ENCODE measurements at regions not wholly inside any gene's neighbourhood (a gene's known extent, or its start where the extent isn't known, plus 50 kb on each side); places are given as distances from the start of the nearest gene placed in this dataset.

- intact Hi-C loops (cut with DNase I; ENCODE audit: low total_unique reads): loop anchor here (5.0 kb wide), 1 partner anchor 1066 kb away; no protein-coding TSS in a partner anchor
- 75 to 79% methylated on average over 6 of the region's 6 CpGs for WGBS, 2 donors
- TF ChIP-seq POLR2A (IDR thresholded peaks at IDR 0.05): no peak
- TF ChIP-seq, protein P1, sequence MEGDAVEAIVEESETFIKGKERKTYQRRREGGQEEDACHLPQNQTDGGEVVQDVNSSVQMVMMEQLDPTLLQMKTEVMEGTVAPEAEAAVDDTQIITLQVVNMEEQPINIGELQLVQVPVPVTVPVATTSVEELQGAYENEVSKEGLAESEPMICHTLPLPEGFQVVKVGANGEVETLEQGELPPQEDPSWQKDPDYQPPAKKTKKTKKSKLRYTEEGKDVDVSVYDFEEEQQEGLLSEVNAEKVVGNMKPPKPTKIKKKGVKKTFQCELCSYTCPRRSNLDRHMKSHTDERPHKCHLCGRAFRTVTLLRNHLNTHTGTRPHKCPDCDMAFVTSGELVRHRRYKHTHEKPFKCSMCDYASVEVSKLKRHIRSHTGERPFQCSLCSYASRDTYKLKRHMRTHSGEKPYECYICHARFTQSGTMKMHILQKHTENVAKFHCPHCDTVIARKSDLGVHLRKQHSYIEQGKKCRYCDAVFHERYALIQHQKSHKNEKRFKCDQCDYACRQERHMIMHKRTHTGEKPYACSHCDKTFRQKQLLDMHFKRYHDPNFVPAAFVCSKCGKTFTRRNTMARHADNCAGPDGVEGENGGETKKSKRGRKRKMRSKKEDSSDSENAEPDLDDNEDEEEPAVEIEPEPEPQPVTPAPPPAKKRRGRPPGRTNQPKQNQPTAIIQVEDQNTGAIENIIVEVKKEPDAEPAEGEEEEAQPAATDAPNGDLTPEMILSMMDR (IDR thresholded peaks at IDR 0.05): no peak
- DNase-seq (ENCODE audit: low spot score in 2 of 2): no peak
- H3K4me3 ChIP-seq (ENCODE audit: low read depth, poor library complexity, severe bottlenecking): no peak overlapping the region
Observed at GRCh38 chr21:35211782-35212181, 162.7 kb upstream of the RUNX1 start.

DNA sequence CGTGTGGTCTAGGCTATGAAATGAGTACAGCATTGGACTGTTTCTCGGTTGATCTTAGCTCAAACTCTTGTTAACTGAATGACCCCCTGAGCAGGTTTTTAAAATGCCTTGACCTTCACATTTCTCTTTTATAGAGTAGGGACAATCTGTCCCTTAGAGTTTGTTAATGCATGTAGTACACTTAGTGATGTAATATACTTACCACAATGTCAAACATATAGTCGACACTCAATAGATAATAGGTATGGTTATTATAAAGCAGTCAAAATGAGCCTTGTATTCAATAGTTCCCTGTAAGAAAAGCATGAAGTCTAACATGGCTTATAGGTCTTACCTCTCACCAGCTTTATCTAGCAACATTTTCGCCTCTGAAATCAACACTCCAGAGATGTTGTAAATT lies 161.0 kb upstream of the RUNX1 start:
- intact Hi-C loops (cut with DNase I; ENCODE audit: low total_unique reads): loop anchor here (5.0 kb wide), 1 partner anchor 1067 kb away; no protein-coding TSS in a partner anchor
- H3K4me3 ChIP-seq (ENCODE audit: low read depth, poor library complexity, severe bottlenecking): no peak overlapping the region
- TF ChIP-seq, protein P1 (IDR thresholded peaks at IDR 0.05): no peak
- TF ChIP-seq POLR2A (IDR thresholded peaks at IDR 0.05): no peak
- WGBS, 2 donors: 94 to 96% methylated on average over 4 of the region's 4 CpGs
- DNase-seq (ENCODE audit: low spot score in 2 of 2): no peak

DNA sequence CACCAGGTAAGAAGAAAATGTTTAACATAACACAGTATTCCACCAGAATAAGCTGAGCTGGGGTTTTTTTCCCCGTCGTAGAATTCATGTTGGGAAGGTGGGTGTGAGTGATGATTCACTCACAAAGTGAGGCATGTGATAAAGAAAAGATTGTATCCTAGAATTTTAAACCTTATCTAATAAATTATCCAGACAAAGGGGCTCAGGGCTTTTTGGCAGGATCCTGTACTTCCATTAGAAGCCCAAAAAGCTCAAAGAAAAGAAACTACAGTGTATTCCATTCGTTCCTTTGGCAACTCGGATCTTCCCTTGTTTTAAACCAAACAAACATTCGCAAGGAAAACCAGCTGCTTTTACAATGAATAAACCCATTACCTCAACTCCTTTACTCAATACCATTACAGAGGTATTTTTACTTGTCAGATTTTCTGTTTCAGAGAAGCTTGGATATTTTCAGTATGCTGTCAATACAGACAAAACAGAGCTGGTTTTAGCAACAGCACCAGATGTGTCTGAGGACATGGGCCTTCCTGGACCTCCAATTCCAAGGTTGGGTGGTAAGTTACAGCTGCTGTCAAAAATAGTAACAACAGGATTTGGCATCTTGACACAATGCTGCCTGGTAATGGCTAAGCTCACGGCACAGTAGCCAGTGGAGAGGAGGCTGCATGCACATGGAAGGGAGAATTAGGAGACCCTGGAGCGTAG lies 159.9 kb upstream of the RUNX1 start:
- WGBS, 2 donors: 58 to 64% methylated on average over 7 of the region's 7 CpGs
- DNase-seq (ENCODE audit: low spot score in 2 of 2): no peak
- intact Hi-C loops (cut with DNase I; ENCODE audit: low total_unique reads): no loop called here
- TF ChIP-seq, protein P1 (IDR thresholded peaks at IDR 0.05): no peak
- TF ChIP-seq POLR2A (IDR thresholded peaks at IDR 0.05): no peak
- H3K4me3 ChIP-seq (ENCODE audit: low read depth, poor library complexity, severe bottlenecking): no peak overlapping the region

- no peak for TF ChIP-seq POLR2A (IDR thresholded peaks at IDR 0.05)
- TF ChIP-seq, protein P1 (IDR thresholded peaks at IDR 0.05): no peak
- no peak for DNase-seq (ENCODE audit: low spot score in 2 of 2)
- H3K4me3 ChIP-seq (ENCODE audit: low read depth, poor library complexity, severe bottlenecking): no peak overlapping the region
- 62 to 68% methylated on average over 10 of the region's 10 CpGs for WGBS, 2 donors
- intact Hi-C loops (cut with DNase I; ENCODE audit: low total_unique reads): no loop called here
Observed at GRCh38 chr21:35208104-35208503, 159.0 kb upstream of the RUNX1 start.

GRCh38 chr21:35207322-35207721 lies 158.2 kb upstream of the RUNX1 start:
- intact Hi-C loops (cut with DNase I; ENCODE audit: low total_unique reads): no loop called here
- no peak for TF ChIP-seq POLR2A (IDR thresholded peaks at IDR 0.05)
- TF ChIP-seq, protein P1 (IDR thresholded peaks at IDR 0.05): no peak
- no peak overlapping the region for H3K4me3 ChIP-seq (ENCODE audit: low read depth, poor library complexity, severe bottlenecking)
- 27 to 51% methylated on average over 8 to 9 of the region's 9 CpGs for WGBS, 2 donors
- DNase-seq (ENCODE audit: low spot score in 2 of 2): no peak
